Mammary epithelial cell (primary cell): ENCODE measurements at regions not wholly inside any gene's neighbourhood (a gene's known extent, or its start where the extent isn't known, plus 50 kb on each side); places are given as distances from the start of the nearest gene placed in this dataset.

Source experiments
- EZH2 ChIP-seq: IDR thresholded peaks from 2 replicates; pipeline ENCODE4 v1.6.1; 2012; ENCODE audit warnings: low read length, inconsistent platforms, borderline replicate concordance
- TF ChIP-seq, protein P1 (sequence below), 2 donors: IDR thresholded peaks in 1 of 2; conservative IDR thresholded peaks in 1 of 2; 2 replicates each; pipeline ENCODE4 v1.5.1; 2011 to 2012; ENCODE audit warnings: inconsistent platforms in 2 of 2, low read length in 2 of 2, mild to moderate bottlenecking in 2 of 2, control low read depth in 1 of 2, low read depth in 1 of 2; ENCODE audit not compliant: insufficient read depth in 1 of 2; ENCODE audit errors: extremely low read depth in 1 of 2

DNA sequence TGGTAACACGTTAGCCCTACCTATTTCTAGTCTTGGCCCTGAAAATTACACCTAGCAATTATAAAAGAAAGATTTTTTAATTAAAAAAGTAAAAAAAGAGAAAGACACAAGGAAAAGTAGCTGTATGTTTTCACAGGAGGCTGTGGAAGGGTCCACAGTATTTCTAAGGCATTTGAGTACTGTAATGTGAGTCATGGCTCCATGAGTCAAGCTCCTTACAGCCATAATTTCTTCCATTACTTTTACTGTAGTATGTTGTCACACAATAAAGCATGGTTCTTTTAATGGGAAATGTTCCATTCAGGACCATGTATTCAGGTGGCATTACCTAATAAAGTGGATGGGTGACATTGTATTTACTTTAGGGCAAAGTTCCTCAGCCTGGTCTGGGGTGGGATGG lies 113.4 kb downstream of the GPR37 start:
- TF ChIP-seq, protein P1, sequence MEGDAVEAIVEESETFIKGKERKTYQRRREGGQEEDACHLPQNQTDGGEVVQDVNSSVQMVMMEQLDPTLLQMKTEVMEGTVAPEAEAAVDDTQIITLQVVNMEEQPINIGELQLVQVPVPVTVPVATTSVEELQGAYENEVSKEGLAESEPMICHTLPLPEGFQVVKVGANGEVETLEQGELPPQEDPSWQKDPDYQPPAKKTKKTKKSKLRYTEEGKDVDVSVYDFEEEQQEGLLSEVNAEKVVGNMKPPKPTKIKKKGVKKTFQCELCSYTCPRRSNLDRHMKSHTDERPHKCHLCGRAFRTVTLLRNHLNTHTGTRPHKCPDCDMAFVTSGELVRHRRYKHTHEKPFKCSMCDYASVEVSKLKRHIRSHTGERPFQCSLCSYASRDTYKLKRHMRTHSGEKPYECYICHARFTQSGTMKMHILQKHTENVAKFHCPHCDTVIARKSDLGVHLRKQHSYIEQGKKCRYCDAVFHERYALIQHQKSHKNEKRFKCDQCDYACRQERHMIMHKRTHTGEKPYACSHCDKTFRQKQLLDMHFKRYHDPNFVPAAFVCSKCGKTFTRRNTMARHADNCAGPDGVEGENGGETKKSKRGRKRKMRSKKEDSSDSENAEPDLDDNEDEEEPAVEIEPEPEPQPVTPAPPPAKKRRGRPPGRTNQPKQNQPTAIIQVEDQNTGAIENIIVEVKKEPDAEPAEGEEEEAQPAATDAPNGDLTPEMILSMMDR (conservative IDR thresholded peaks at IDR 0.05 in 1 of 2, IDR thresholded peaks at IDR 0.05 in 1 of 2; ENCODE audit: extremely low read depth in 1 of 2, insufficient read depth in 1 of 2, low read depth in 1 of 2, low read length in 2 of 2) = no peak
- TF ChIP-seq EZH2 = no peak
